Keratinocyte (primary cell): ENCODE measurements at regions not wholly inside any gene's neighbourhood (a gene's known extent, or its start where the extent isn't known, plus 50 kb on each side); places are given as distances from the start of the nearest gene placed in this dataset.

Experiments used
- DNase-seq: peaks from one replicate; pipeline ENCODE4 v3.0.0-alpha.2; 2011; ENCODE audit warnings: low read depth, missing footprints, low spot score
- FAIRE-seq: peaks from 2 replicates; lab custom pipeline; 2011; peaks lifted over from hg19 to GRCh38; lab: Jason Lieb, UNC
- H2AFZ ChIP-seq: 2 replicates; pipeline ENCODE4 v1.6.0; 2012; ENCODE audit warnings: low read length, control low read depth, inconsistent platforms; ENCODE audit not compliant: control insufficient read depth
- H3K27ac ChIP-seq: 2 replicates; pipeline ENCODE4 v1.5.1; 2011; ENCODE audit warnings: low read length; ENCODE audit not compliant: control insufficient read depth, insufficient read depth
- H3K27me3 ChIP-seq: 3 replicates; pipeline ENCODE4 v1.6.0; 2011; ENCODE audit warnings: low read length; ENCODE audit not compliant: control insufficient read depth, insufficient read depth; ENCODE audit errors: extremely low read depth
- H3K36me3 ChIP-seq, 2 experiments: 2 replicates in 1 of 2; 3 replicates in 1 of 2; pipeline ENCODE4 v1.5.1; 2011; ENCODE audit warnings: low read length in 2 of 2, mild to moderate bottlenecking in 1 of 2; ENCODE audit not compliant: control insufficient read depth in 2 of 2, insufficient read depth in 2 of 2; ENCODE audit errors: extremely low read depth in 1 of 2
- H3K4me1 ChIP-seq: 3 replicates; pipeline ENCODE4 v1.5.1; 2011; ENCODE audit warnings: low read length; ENCODE audit not compliant: control insufficient read depth, insufficient read depth; ENCODE audit errors: extremely low read depth
- H3K4me2 ChIP-seq: 3 replicates; pipeline ENCODE4 v1.6.0; 2011; ENCODE audit warnings: low read depth, low read length; ENCODE audit not compliant: control insufficient read depth, insufficient read depth; ENCODE audit errors: extremely low read depth
- H3K4me3 ChIP-seq, 3 experiments: fragments of 200-600 bp in 1 of 3; sonication (generic) in 1 of 3; 2 replicates in 2 of 3; 3 replicates in 1 of 3; pipeline ENCODE4 v1.5.1; 2011 to 2016; ENCODE audit warnings: low read length in 3 of 3, mild to moderate bottlenecking in 3 of 3, control low read depth in 2 of 3, inconsistent platforms in 1 of 3, low read depth in 1 of 3, mixed read lengths in 1 of 3, mixed run types in 1 of 3, moderate library complexity in 1 of 3; ENCODE audit not compliant: control insufficient read depth in 2 of 3, insufficient read depth in 2 of 3; ENCODE audit errors: extremely low read depth in 1 of 3
- H3K79me2 ChIP-seq: 2 replicates; pipeline ENCODE4 v1.6.0; 2012; ENCODE audit warnings: low read length; ENCODE audit not compliant: control insufficient read depth, insufficient read depth
- H3K9ac ChIP-seq: 3 replicates; pipeline ENCODE4 v1.6.0; 2011; ENCODE audit warnings: low read length; ENCODE audit not compliant: control insufficient read depth, insufficient read depth; ENCODE audit errors: extremely low read depth
- H3K9me1 ChIP-seq: 3 replicates; pipeline ENCODE4 v1.6.0; 2011; ENCODE audit warnings: low read length; ENCODE audit not compliant: control insufficient read depth, insufficient read depth; ENCODE audit errors: extremely low read depth
- H3K9me3 ChIP-seq: 2 replicates; pipeline ENCODE4 v1.5.1; 2012; ENCODE audit warnings: low read depth, low read length; ENCODE audit not compliant: control insufficient read depth
- H4K20me1 ChIP-seq: 3 replicates; pipeline ENCODE4 v1.6.0; 2011; ENCODE audit warnings: low read length; ENCODE audit not compliant: control insufficient read depth, insufficient read depth; ENCODE audit errors: extremely low read depth
- EZH2 ChIP-seq: IDR thresholded peaks from one replicate; pipeline ENCODE4 v1.6.1; 2012; ENCODE audit warnings: inconsistent platforms, mild to moderate bottlenecking, low read length, moderate library complexity
- dilution Hi-C: fragments of 300-500 bp; cut with MboI; formaldehyde crosslinking; loops from one replicate; pipeline ENCODE4 v1.7.0; 2020; ENCODE audit warnings: low sequenced_read_pairs; ENCODE audit not compliant: extremely low pct_ligation_motif_present
- TF ChIP-seq, protein P1 (sequence below), 3 experiments: IDR thresholded peaks in 1 of 3; conservative IDR thresholded peaks in 1 of 3; optimal IDR thresholded peaks in 1 of 3; 2 replicates in 2 of 3; 3 replicates in 1 of 3; pipeline versions ENCODE3 to v1.5.1; 2011; ENCODE audit warnings: low read length in 3 of 3, mild to moderate bottlenecking in 3 of 3, moderate library complexity in 2 of 3, control low read depth in 1 of 3, inconsistent platforms in 1 of 3; ENCODE audit not compliant: insufficient read depth in 2 of 3; ENCODE audit errors: extremely low read depth in 1 of 3

DNA sequence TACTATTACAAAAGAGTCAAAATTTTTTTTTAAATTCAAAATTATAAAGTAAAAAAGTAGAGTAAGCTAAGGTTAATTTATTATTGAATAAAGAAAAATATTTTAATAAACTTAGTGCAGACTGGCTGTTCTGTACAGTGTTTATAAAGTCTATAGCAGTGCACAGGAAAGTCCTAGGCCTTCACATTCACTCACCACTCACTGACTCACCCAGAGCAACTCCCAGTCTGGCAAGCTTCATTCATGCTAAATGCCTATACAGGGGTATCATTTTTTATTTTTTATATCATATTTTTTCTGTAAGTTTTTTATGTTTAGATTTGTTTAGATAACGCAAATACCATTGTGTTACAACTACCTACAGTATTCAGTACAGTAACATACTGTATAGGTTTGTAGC lies 700.7 kb upstream of the GRAMD2B start:
- Histone ChIP-seq H3K36me3 (no peaks in the 10 kb centered on the region), H4K20me1 (no peaks in the 10 kb centered on the region), H3K9me3 (no peaks in the 10 kb centered on the region), H3K9me1 (no peaks in the 10 kb centered on the region), H3K4me2 (no peak overlapping the region), H2AFZ (no peak overlapping the region), H3K4me3 (no peak overlapping the region), H3K27me3 (no peaks in the 10 kb centered on the region), H3K27ac (no peak overlapping the region), H3K4me1 (no peaks in the 10 kb centered on the region), H3K9ac (no peak overlapping the region), H3K79me2 (no peaks in the 10 kb centered on the region)
- FAIRE-seq: no peak
- DNase-seq: no peak
- TF ChIP-seq EZH2: no peak
- TF ChIP-seq, protein P1, sequence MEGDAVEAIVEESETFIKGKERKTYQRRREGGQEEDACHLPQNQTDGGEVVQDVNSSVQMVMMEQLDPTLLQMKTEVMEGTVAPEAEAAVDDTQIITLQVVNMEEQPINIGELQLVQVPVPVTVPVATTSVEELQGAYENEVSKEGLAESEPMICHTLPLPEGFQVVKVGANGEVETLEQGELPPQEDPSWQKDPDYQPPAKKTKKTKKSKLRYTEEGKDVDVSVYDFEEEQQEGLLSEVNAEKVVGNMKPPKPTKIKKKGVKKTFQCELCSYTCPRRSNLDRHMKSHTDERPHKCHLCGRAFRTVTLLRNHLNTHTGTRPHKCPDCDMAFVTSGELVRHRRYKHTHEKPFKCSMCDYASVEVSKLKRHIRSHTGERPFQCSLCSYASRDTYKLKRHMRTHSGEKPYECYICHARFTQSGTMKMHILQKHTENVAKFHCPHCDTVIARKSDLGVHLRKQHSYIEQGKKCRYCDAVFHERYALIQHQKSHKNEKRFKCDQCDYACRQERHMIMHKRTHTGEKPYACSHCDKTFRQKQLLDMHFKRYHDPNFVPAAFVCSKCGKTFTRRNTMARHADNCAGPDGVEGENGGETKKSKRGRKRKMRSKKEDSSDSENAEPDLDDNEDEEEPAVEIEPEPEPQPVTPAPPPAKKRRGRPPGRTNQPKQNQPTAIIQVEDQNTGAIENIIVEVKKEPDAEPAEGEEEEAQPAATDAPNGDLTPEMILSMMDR (optimal IDR thresholded peaks at IDR 0.05 in 1 of 3, IDR thresholded peaks at IDR 0.05 in 1 of 3, conservative IDR thresholded peaks at IDR 0.05 in 1 of 3; ENCODE audit: extremely low read depth in 1 of 3, insufficient read depth in 2 of 3, low read length in 3 of 3): no peak
- dilution Hi-C loops: no loop called here

DNA sequence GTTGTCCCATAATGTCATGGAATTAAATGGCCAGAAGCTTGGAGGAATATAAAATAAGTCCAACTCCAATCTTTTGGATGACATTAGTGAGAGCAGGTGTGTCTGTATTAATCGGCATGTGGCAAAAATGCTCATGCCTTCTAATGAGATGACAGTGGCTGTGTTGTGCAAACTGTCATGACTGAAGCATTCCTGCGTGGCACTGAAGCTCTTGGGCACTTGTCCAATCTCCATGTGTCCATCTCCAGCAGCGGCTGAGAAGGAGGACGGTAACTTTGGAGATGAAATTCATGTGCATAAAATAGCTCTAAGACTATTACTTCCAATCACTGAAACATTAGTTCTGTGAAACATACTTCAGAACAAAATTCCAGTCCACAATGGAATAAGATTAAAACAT lies 697.5 kb upstream of the GRAMD2B start:
- no peak overlapping the region for H3K4me3 ChIP-seq
- H3K9me1 ChIP-seq: no peaks in the 10 kb centered on the region
- no peaks in the 10 kb centered on the region for H3K4me1 ChIP-seq
- H3K9me3 ChIP-seq: no peaks in the 10 kb centered on the region
- no peaks in the 10 kb centered on the region for H3K79me2 ChIP-seq
- no peak for DNase-seq
- no peaks in the 10 kb centered on the region for H3K36me3 ChIP-seq
- H2AFZ ChIP-seq: no peak overlapping the region
- H3K27ac ChIP-seq: no peak overlapping the region
- no peak for TF ChIP-seq EZH2
- TF ChIP-seq, protein P1 (optimal IDR thresholded peaks at IDR 0.05 in 1 of 3, IDR thresholded peaks at IDR 0.05 in 1 of 3, conservative IDR thresholded peaks at IDR 0.05 in 1 of 3; ENCODE audit: extremely low read depth in 1 of 3, insufficient read depth in 2 of 3, low read length in 3 of 3): no peak
- dilution Hi-C loops: no loop called here
- no peak overlapping the region for H3K4me2 ChIP-seq
- no peak for FAIRE-seq
- no peaks in the 10 kb centered on the region for H3K27me3 ChIP-seq
- H4K20me1 ChIP-seq: no peaks in the 10 kb centered on the region
- no peak overlapping the region for H3K9ac ChIP-seq
